ENCODE measurements at regions not wholly inside any gene's neighbourhood (a gene's known extent, or its start where the extent isn't known, plus 50 kb on each side); places are given as distances from the start of the nearest gene placed in this dataset.
A peak's percentile ranks its signal among the peaks of the same experiment; 100 is the strongest.

DNA sequence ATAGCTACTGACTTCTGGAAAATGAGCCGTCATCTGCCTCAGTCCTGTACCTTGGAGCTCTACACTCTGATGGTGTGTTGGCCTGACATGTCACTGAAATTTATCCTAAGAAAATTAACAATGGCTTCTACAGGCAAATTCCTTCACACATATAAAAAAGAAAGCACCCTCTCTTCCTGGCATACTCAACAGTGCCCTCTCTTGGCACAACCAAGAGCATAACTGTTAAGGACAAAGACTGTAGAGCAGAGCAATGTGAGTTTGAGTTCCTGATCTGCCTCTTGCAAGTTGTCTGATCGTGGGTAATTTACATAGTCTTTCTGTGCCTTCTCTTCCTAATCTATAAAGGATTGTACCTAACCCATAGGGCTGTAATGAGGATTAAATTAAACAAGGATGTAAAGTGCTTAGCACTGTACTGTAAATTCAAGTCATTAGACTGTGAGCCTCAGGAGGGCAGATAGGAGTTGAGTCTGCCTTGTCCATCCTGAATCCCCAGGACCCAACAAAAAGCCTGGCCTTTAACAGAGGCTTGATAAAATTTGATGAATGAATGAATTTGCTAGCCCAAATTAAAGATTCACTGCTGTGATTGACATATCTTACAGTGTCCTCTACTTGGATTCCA is 83.5 kb downstream of the SYF2 start:
- Histone ChIP-seq H3K4me1 (ENCODE audit: control insufficient read depth in 2 of 3, insufficient read depth in 2 of 3, low read depth in 1 of 3, low read length in 3 of 3) (peaks cover 0 to 4% (median 3%) of the 10 kb centered on the region in 3 donors), H3K9ac (ENCODE audit: low read length in 3 of 3) (no peak overlapping the region), H3K27ac (ENCODE audit: low read depth in 2 of 2, low read length in 2 of 2) (no peak overlapping the region), H3K27me3 (ENCODE audit: control insufficient read depth, insufficient read depth, low read length) (no peaks in the 10 kb centered on the region), H3K9me3 (ENCODE audit: control insufficient read depth in 2 of 3, insufficient read depth in 1 of 3, low read length in 3 of 3) (no peaks in the 10 kb centered on the region), H3K36me3 (ENCODE audit: control insufficient read depth in 2 of 3, insufficient read depth in 3 of 3, low read length in 3 of 3) (no peaks in the 10 kb centered on the region), H3K4me3 (ENCODE audit: low read length in 3 of 3) (no peak overlapping the region)
- TF ChIP-seq, protein P1, sequence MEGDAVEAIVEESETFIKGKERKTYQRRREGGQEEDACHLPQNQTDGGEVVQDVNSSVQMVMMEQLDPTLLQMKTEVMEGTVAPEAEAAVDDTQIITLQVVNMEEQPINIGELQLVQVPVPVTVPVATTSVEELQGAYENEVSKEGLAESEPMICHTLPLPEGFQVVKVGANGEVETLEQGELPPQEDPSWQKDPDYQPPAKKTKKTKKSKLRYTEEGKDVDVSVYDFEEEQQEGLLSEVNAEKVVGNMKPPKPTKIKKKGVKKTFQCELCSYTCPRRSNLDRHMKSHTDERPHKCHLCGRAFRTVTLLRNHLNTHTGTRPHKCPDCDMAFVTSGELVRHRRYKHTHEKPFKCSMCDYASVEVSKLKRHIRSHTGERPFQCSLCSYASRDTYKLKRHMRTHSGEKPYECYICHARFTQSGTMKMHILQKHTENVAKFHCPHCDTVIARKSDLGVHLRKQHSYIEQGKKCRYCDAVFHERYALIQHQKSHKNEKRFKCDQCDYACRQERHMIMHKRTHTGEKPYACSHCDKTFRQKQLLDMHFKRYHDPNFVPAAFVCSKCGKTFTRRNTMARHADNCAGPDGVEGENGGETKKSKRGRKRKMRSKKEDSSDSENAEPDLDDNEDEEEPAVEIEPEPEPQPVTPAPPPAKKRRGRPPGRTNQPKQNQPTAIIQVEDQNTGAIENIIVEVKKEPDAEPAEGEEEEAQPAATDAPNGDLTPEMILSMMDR (IDR thresholded peaks at IDR 0.05; ENCODE audit: borderline replicate concordance, extremely low read depth, insufficient read depth): peak; percentile 17
- intact Hi-C loops (cut with DNase I): no loop called here
- FAIRE-seq (no peak), DNase-seq (no peak)

DNA sequence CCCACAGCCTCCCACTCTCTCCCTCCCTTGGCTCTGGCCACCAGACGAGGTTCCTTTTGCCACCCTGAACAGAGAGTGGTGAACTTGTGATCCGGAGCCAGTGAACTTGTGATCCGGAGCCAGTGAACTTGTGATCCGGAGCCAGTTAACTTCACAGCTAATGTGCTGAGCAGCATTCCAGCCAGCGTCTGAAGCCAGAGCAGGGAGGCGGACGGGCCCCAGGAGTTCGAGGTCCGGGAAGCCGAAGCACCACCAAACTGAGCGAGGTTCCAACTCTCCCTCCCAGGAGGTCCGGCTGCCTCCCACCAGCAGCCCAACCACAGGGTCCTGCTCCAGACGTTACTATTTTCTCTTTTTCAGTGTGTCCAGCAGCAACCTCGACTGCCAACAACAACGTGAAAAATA is 85.8 kb downstream of the SYF2 start:
- Histone ChIP-seq H3K27me3 (ENCODE audit: control insufficient read depth, insufficient read depth, low read length) (no peaks in the 10 kb centered on the region), H3K9me3 (ENCODE audit: control insufficient read depth in 2 of 3, insufficient read depth in 1 of 3, low read length in 3 of 3) (no peaks in the 10 kb centered on the region), H3K36me3 (ENCODE audit: control insufficient read depth in 2 of 3, insufficient read depth in 3 of 3, low read length in 3 of 3) (no peaks in the 10 kb centered on the region), H3K4me1 (ENCODE audit: control insufficient read depth in 2 of 3, insufficient read depth in 2 of 3, low read depth in 1 of 3, low read length in 3 of 3) (peaks cover 0 to 4% (median 3%) of the 10 kb centered on the region in 3 donors), H3K27ac (ENCODE audit: low read depth in 2 of 2, low read length in 2 of 2) (no peak overlapping the region), H3K9ac (ENCODE audit: low read length in 3 of 3) (no peak overlapping the region), H3K4me3 (ENCODE audit: low read length in 3 of 3) (no peak overlapping the region)
- TF ChIP-seq, protein P1 (IDR thresholded peaks at IDR 0.05; ENCODE audit: borderline replicate concordance, extremely low read depth, insufficient read depth): no peak
- DNase-seq (peak in 4 of 5 donors; percentile 54 to 80 (median 68)), FAIRE-seq (no peak)
- intact Hi-C loops (cut with DNase I): no loop called here

DNA sequence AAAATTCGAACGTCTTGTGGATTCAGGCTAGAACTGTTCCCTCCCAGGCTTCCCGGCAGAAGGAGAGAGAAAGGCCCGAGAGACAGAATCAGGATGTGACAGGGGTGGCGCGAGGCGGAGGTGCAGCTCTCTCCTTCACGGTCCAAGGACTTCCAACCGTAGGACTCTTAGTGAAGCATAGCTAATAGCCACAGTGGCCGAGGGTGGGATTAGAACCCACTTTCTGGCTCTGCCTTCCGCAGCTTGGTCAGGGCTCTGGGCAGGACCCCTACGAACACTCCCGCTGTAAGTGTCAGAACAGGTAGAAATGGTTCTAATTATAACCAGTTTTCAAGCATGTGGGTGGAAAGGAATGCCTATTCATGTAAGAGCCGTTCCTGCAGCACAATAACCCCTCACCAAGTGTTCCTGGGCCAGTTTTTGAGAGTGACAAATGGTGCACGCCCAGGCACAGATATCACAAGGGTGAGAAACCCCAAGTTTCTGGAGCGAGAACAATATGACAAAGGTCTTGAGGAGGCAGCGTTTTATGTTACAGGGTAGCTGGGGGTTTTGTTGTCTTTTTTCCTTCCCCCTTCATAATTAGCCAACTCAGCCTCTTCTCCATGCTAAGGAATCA is 86.4 kb downstream of the SYF2 start:
- H3K36me3 ChIP-seq (ENCODE audit: control insufficient read depth in 2 of 3, insufficient read depth in 3 of 3, low read length in 3 of 3): no peaks in the 10 kb centered on the region
- peak overlapping the region in 1 of 2 donors; percentile 1 for H3K27ac ChIP-seq (ENCODE audit: low read depth in 2 of 2, low read length in 2 of 2)
- FAIRE-seq (no peak), DNase-seq (peak in 4 of 5 donors; percentile 71 to 85 (median 76))
- H3K4me1 ChIP-seq (ENCODE audit: control insufficient read depth in 2 of 3, insufficient read depth in 2 of 3, low read depth in 1 of 3, low read length in 3 of 3): peaks cover 0 to 4% (median 3%) of the 10 kb centered on the region in 3 donors
- TF ChIP-seq, protein P1 (IDR thresholded peaks at IDR 0.05; ENCODE audit: borderline replicate concordance, extremely low read depth, insufficient read depth): no peak
- no peaks in the 10 kb centered on the region for H3K27me3 ChIP-seq (ENCODE audit: control insufficient read depth, insufficient read depth, low read length)
- no peak overlapping the region for H3K9ac ChIP-seq (ENCODE audit: low read length in 3 of 3)
- intact Hi-C loops (cut with DNase I): no loop called here
- H3K9me3 ChIP-seq (ENCODE audit: control insufficient read depth in 2 of 3, insufficient read depth in 1 of 3, low read length in 3 of 3): no peaks in the 10 kb centered on the region
- H3K4me3 ChIP-seq (ENCODE audit: low read length in 3 of 3): no peak overlapping the region
